Liver (tissue), 3 donors: ENCODE measurements at regions not wholly inside any gene's neighbourhood (a gene's known extent, or its start where the extent isn't known, plus 50 kb on each side); places are given as distances from the start of the nearest gene placed in this dataset.

Experiments
- EGR1 ChIP-seq, 2 donors: IDR thresholded peaks; 2 replicates each; pipeline ENCODE4 v1.6.1; 2016 to 2018; ENCODE audit warnings: antibody characterized with exemption in 2 of 2, low read depth in 2 of 2
- GABPA ChIP-seq, 2 donors: IDR thresholded peaks in 1 of 2; conservative IDR thresholded peaks in 1 of 2; 2 replicates each; pipeline ENCODE4 v1.6.1; 2016; ENCODE audit warnings: antibody characterized with exemption in 2 of 2, mild to moderate bottlenecking in 1 of 2, moderate library complexity in 1 of 2
- HNF4A ChIP-seq, 2 donors: conservative IDR thresholded peaks; 2 replicates each; pipeline ENCODE4 v1.6.1; 2016; ENCODE audit warnings: antibody characterized with exemption in 2 of 2, mild to moderate bottlenecking in 2 of 2
- JUND ChIP-seq, 2 donors: IDR thresholded peaks; 2 replicates each; pipeline ENCODE4 v1.6.1; 2016; ENCODE audit warnings: antibody characterized with exemption in 2 of 2
- RAD21 ChIP-seq, 2 donors: IDR thresholded peaks; 2 replicates each; pipeline ENCODE4 v1.6.1; 2016; ENCODE audit warnings: antibody characterized with exemption in 2 of 2, mild to moderate bottlenecking in 2 of 2
- SP1 ChIP-seq: IDR thresholded peaks from 2 replicates; pipeline ENCODE4 v1.6.1; 2018; ENCODE audit warnings: antibody characterized with exemption, mild to moderate bottlenecking
- TAF1 ChIP-seq: conservative IDR thresholded peaks from 2 replicates; pipeline ENCODE4 v1.6.1; 2016; ENCODE audit warnings: antibody characterized with exemption, mild to moderate bottlenecking
- YY1 ChIP-seq: IDR thresholded peaks from 2 replicates; pipeline ENCODE4 v1.6.1; 2016; ENCODE audit warnings: antibody characterized with exemption, mild to moderate bottlenecking
- ZBTB33 ChIP-seq: IDR thresholded peaks from 2 replicates; pipeline ENCODE4 v1.6.1; 2016; ENCODE audit warnings: antibody characterized with exemption
- TF ChIP-seq, protein P1 (sequence below): IDR thresholded peaks from 2 replicates; pipeline ENCODE4 v1.6.1; 2016; ENCODE audit warnings: antibody characterized with exemption, mild to moderate bottlenecking
- TF ChIP-seq, protein P2 (sequence below): fragments of 150-350 bp; IDR thresholded peaks from 2 replicates; pipeline ENCODE4 v1.5.1; 2017; ENCODE audit warnings: improper control_type of control experiment, low read depth, low read length; ENCODE audit not compliant: missing input control
- TF ChIP-seq, protein P3 (sequence below): IDR thresholded peaks from 2 replicates; pipeline ENCODE4 v1.6.1; 2016; ENCODE audit warnings: antibody characterized with exemption
- TF ChIP-seq, protein P4 (sequence below): IDR thresholded peaks from 2 replicates; pipeline ENCODE4 v1.6.1; 2016; ENCODE audit warnings: antibody characterized with exemption
- donor health status: healthy.
- donor health status: healthy.

DNA sequence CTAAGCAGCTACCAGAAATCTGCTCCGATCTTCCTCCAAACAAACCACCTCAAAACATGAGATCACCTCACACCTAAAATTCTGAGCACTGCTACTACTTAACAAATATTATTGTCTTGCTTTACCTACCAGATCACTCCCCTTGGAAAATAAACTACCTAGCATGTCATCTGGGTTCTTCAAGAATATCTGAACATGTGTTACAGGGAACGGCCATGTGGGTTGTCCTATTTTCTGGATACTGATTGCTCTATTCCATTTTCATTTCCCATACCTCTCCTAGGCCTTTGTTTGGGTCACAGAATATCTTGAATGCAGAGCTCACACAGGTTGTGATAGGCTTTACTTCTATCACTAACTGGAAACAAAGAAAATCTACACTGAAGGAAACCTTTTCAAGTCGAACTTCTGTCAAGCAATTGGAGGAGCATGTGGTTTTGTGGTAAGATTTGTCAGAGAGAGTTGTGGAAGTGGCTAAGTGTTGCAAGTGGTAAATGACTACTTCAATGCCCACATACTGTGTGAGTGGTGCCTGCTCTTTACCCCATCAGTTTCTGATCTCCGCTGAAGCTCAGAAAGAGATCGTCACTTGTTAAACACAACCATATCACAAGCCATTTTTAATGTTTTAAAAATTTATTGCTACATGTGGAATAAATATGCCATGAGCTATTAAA lies 739.1 kb upstream of the ZEB2 start:
- TF ChIP-seq, protein P1, sequence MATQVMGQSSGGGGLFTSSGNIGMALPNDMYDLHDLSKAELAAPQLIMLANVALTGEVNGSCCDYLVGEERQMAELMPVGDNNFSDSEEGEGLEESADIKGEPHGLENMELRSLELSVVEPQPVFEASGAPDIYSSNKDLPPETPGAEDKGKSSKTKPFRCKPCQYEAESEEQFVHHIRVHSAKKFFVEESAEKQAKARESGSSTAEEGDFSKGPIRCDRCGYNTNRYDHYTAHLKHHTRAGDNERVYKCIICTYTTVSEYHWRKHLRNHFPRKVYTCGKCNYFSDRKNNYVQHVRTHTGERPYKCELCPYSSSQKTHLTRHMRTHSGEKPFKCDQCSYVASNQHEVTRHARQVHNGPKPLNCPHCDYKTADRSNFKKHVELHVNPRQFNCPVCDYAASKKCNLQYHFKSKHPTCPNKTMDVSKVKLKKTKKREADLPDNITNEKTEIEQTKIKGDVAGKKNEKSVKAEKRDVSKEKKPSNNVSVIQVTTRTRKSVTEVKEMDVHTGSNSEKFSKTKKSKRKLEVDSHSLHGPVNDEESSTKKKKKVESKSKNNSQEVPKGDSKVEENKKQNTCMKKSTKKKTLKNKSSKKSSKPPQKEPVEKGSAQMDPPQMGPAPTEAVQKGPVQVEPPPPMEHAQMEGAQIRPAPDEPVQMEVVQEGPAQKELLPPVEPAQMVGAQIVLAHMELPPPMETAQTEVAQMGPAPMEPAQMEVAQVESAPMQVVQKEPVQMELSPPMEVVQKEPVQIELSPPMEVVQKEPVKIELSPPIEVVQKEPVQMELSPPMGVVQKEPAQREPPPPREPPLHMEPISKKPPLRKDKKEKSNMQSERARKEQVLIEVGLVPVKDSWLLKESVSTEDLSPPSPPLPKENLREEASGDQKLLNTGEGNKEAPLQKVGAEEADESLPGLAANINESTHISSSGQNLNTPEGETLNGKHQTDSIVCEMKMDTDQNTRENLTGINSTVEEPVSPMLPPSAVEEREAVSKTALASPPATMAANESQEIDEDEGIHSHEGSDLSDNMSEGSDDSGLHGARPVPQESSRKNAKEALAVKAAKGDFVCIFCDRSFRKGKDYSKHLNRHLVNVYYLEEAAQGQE = no peak
- TF ChIP-seq YY1 (no peak), RAD21 (IDR thresholded peaks at IDR 0.05) (no peak), SP1 (no peak), EGR1 (IDR thresholded peaks at IDR 0.05; ENCODE audit: low read depth in 2 of 2) (no peak), GABPA (IDR thresholded peaks at IDR 0.05 in 1 of 2, conservative IDR thresholded peaks at IDR 0.05 in 1 of 2) (no peak), JUND (IDR thresholded peaks at IDR 0.05) (no peak), HNF4A (conservative IDR thresholded peaks at IDR 0.05) (no peak), TAF1 (no peak), ZBTB33 (no peak)
- TF ChIP-seq, protein P2, sequence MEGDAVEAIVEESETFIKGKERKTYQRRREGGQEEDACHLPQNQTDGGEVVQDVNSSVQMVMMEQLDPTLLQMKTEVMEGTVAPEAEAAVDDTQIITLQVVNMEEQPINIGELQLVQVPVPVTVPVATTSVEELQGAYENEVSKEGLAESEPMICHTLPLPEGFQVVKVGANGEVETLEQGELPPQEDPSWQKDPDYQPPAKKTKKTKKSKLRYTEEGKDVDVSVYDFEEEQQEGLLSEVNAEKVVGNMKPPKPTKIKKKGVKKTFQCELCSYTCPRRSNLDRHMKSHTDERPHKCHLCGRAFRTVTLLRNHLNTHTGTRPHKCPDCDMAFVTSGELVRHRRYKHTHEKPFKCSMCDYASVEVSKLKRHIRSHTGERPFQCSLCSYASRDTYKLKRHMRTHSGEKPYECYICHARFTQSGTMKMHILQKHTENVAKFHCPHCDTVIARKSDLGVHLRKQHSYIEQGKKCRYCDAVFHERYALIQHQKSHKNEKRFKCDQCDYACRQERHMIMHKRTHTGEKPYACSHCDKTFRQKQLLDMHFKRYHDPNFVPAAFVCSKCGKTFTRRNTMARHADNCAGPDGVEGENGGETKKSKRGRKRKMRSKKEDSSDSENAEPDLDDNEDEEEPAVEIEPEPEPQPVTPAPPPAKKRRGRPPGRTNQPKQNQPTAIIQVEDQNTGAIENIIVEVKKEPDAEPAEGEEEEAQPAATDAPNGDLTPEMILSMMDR = no peak
- TF ChIP-seq, protein P3, sequence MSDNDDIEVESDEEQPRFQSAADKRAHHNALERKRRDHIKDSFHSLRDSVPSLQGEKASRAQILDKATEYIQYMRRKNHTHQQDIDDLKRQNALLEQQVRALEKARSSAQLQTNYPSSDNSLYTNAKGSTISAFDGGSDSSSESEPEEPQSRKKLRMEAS = no peak
- TF ChIP-seq, protein P4, sequence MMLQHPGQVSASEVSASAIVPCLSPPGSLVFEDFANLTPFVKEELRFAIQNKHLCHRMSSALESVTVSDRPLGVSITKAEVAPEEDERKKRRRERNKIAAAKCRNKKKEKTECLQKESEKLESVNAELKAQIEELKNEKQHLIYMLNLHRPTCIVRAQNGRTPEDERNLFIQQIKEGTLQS = no peak
